ENCODE measurements at regions not wholly inside any gene's neighbourhood (a gene's known extent, or its start where the extent isn't known, plus 50 kb on each side); places are given as distances from the start of the nearest gene placed in this dataset.

DNA sequence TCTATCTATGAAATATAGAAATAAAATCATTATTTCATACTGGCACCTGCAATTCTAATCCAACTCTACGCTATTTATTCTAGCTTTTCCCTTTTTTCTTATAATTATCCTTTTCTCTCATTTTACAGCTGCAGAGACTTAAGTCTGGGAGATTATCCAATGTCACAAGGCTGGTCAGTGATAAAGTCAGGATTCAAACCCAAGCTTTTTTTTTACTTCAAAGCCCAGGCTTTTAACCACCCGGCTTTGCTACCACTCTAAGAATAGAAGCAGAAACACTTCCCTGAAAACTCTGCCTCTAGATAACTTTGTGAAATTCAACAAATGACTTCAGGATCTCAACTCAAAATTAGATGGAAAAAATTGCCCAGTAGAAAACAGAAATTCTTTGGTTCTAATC is 552.5 kb downstream of the IPMK start:
- no peaks in the 10 kb centered on the region for H3K4me1 Mint-ChIP-seq
- H3K9me3 Mint-ChIP-seq, result peaks cover 3% of the 10 kb centered on the region
- no peak for DNase-seq
- H3K27ac Mint-ChIP-seq, result no peak overlapping the region
- no peak overlapping the region for H3K4me3 Mint-ChIP-seq
- no peaks in the 10 kb centered on the region for H3K36me3 Mint-ChIP-seq
- no peaks in the 10 kb centered on the region for H3K27me3 Mint-ChIP-seq

DNA sequence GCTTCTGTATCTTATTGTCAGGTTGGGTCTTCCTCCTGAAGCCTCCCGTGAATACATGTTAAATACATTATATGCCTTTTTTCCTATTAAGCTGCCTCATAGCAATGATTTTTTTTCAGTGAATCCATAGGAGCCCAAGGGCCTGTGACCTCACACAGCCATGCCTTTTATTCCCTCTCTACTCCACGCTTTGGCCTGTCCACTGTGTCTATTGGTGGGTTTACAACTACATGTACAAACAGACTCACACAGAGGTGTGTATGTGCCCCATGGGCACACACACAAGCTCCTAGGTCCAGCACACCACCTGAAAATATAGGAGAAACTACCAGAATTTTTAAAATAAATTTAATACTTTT is 560.4 kb downstream of the IPMK start:
- Mint-ChIP-seq H3K4me3 (no peak overlapping the region), H3K4me1 (no peaks in the 10 kb centered on the region), H3K9me3 (no peaks in the 10 kb centered on the region), H3K27me3 (no peaks in the 10 kb centered on the region), H3K27ac (no peak overlapping the region), H3K36me3 (no peaks in the 10 kb centered on the region)
- DNase-seq, result no peak

DNA sequence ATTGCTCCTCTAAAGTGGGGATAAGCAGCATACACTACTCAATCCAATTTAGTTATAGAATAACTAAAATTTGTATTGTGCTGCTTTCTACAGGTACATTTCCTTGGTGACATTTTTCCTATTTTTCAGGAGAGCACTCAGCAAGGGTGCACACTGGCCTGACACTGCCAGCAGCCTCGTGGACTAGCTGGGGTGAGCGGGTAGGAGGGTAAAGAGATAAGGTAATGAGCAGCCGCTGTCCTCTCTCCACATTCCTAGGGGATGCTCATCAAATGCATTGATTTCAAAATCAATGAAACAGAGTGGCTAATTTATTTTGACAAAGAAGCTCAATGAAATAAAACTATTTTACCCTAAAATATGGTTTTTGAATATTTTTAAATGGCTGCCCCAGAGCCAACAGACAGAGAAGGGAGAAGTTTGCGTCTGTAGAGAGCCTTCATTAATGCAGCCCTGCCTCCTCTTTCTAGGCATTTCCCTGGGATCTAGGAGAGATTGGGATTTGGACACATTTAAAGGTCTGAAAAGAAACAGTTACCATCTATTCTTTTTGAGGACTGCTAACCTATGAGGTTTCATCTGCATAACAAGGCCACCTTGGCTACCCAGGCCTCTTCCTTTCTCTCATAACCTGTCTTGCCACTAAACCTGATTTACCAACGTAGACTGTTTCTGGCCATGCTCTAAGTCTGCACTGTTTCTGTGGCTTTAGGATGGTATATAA is 561.0 kb downstream of the IPMK start:
- Mint-ChIP-seq H3K27ac (no peak overlapping the region), H3K4me3 (no peak overlapping the region), H3K27me3 (no peaks in the 10 kb centered on the region), H3K9me3 (no peaks in the 10 kb centered on the region), H3K4me1 (no peaks in the 10 kb centered on the region), H3K36me3 (no peaks in the 10 kb centered on the region)
- DNase-seq, result no peak

DNA sequence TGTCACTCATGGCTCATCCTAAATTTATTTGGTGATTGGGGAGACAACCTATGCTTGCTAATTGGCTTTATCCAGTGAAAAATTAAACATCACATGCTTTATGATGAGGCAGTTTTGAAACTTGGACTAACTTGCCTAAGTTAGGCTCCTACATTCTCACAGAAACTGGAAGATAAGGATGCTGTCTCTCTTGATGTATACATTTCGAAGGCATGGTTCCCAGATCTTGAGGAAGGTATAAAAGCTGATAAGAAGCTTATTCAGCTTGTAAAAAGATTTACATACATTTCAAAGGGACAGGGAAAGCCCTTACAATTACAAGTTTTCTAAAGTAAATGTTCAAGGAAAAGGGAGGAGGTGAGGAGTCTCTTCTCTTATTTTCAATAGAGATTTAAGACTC is 561.7 kb downstream of the IPMK start:
- Mint-ChIP-seq H3K9me3 (no peaks in the 10 kb centered on the region), H3K4me3 (no peak overlapping the region), H3K27ac (no peak overlapping the region), H3K36me3 (no peaks in the 10 kb centered on the region), H3K4me1 (no peaks in the 10 kb centered on the region), H3K27me3 (no peaks in the 10 kb centered on the region)
- no peak for DNase-seq

DNA sequence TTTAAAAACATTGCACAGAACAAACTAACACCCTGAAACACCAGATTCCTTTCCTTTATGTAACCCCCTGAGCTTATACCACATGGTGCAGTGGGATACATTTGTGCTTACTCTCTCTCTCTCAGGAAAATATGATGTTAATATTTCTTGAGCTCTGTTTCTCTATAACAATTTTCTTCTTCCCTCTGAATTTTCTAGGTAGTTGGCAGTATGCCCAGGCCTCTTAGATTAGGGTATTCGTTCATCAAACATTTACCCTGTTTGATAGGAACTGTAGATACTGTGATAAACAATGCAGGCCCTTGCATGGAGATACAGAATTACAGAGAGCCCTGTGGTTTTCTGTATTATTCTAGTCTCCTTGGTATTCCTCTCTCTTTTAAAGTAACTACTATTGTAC is 567.8 kb downstream of the IPMK start:
- DNase-seq, result no peak
- Mint-ChIP-seq H3K9me3 (no peaks in the 10 kb centered on the region), H3K27ac (no peak overlapping the region), H3K36me3 (no peaks in the 10 kb centered on the region), H3K4me1 (no peaks in the 10 kb centered on the region), H3K4me3 (no peak overlapping the region), H3K27me3 (no peaks in the 10 kb centered on the region)

DNA sequence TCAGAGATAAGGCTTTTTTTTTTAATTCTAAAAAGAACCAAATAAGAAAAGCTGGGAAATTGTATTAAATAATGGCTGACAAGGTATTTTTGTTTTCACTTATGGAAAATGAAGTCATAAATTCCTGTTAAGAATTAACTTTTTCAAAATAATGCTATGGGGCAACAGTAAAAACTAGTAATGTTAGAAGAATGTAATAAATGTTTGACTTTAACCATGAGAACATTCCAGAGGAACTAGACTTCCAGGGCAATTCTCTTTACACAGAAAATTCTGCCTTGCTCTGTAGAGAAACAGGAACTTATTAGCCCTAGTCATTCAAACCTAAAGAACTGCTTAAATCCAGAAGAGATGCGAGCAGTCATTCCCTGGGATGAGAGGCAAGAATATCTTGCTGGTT is 571.1 kb downstream of the IPMK start:
- no peak overlapping the region for H3K4me3 Mint-ChIP-seq
- H3K27ac Mint-ChIP-seq, result no peak overlapping the region
- DNase-seq, result no peak
- H3K36me3 Mint-ChIP-seq, result no peaks in the 10 kb centered on the region
- no peaks in the 10 kb centered on the region for H3K4me1 Mint-ChIP-seq
- H3K9me3 Mint-ChIP-seq, result no peaks in the 10 kb centered on the region
- H3K27me3 Mint-ChIP-seq, result no peaks in the 10 kb centered on the region

DNA sequence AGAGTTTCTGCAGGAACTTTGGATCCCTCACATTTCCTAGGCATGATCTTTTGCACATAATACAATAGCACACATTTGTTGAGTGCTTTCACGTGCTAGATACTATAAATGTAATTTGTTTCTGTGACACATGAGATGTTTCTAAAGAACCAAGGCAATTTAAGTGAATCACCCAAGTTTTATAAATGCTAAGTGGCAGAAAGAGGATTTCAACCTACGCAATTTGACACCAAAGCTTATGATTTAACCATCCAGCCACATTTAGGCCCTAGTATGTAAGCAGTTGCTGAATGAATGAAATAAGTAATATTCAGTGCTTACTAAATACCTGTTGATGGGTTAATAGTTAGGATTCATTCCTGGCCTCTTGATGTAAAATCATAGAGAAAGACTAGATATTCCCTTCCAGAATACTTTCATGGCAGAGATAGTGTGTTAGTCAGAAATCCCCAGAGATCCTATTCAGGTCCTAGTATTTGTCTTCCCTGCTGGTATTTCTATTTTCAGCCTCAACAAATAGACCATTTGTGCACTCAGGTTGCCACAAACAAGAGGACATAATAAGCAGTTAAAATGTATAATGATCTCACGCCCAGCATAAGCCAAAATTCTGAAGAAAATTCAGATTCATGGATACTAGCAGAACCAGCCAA is 572.6 kb downstream of the IPMK start:
- no peak for DNase-seq
- H3K9me3 Mint-ChIP-seq, result no peaks in the 10 kb centered on the region
- H3K27ac Mint-ChIP-seq, result no peak overlapping the region
- no peaks in the 10 kb centered on the region for H3K36me3 Mint-ChIP-seq
- H3K4me3 Mint-ChIP-seq, result no peak overlapping the region
- H3K27me3 Mint-ChIP-seq, result no peaks in the 10 kb centered on the region
- H3K4me1 Mint-ChIP-seq, result no peaks in the 10 kb centered on the region

DNA sequence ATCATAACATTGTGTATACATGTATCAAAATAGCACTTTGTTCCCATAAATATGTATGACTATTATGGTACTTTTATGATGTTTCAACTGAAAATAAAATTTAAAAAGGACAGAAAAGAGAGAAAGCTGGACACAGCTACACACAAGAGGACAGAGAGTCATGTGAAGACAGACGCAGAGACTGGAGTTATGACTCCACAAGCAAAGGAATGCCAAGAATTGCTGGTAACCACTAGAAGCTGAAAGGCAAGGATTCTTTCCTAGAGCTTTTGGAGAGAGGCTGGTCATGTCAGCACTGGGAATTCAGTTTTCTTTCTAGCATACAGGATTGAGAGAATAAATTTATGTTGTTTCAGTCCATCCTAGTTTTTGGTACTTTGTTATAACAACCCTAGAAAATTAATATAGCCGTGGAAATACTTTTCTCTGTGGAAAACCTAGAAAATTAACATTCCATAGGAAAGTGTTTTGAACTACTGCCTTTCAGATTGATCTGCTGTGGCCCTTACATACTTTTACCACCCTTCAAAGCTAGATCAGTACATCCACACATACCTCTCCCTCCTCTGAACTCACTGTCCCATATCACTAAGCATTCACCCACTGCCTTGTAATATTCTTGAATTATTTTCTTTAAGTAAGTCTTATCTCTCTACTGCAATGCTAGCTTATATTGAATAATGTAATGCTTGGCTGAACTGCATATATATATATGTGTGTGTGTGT is 575.3 kb downstream of the IPMK start:
- no peak overlapping the region for H3K27ac Mint-ChIP-seq

DNA sequence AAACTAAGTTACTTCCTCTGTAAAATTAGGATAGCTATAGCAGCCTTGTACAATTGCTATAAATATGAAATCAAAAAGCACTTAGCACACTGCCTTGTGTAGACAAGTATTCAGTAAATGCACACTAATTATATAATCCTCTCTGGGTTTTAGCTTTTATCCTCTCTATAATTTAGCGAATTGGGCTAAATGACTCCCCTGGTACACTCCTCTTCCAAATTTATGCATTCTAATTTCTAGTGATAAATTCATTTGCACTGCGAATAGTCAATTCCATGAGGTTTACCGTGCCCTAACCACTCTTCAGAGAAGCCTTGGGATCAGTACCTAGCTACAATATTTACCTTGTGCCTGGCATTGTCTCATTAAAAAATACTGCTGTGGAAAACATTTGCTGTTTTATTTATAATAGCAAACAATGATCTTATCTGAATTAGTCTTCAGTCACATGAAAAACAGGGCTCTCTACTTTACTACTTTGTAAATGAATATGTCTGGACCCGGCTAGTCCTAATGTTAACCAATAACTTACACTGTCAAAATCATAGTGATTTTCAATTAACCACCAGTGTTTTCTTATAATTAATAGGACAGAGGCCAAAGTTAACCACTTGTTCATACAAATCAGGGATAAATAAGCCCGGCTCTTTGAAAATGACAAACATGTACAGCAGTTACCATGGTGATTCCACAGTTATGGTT is 577.9 kb downstream of the IPMK start:
- H3K4me1 Mint-ChIP-seq, result no peaks in the 10 kb centered on the region
- no peak overlapping the region for H3K27ac Mint-ChIP-seq
- H3K36me3 Mint-ChIP-seq, result no peaks in the 10 kb centered on the region
- H3K9me3 Mint-ChIP-seq, result no peaks in the 10 kb centered on the region
- no peak overlapping the region for H3K4me3 Mint-ChIP-seq
- no peaks in the 10 kb centered on the region for H3K27me3 Mint-ChIP-seq
- DNase-seq, result no peak

More for the DNA sequence above, 575.3 kb downstream of the IPMK start:
- no peaks in the 10 kb centered on the region for H3K27me3 Mint-ChIP-seq
- no peak for DNase-seq
- no peak overlapping the region for H3K4me3 Mint-ChIP-seq
- no peaks in the 10 kb centered on the region for H3K9me3 Mint-ChIP-seq
- H3K4me1 Mint-ChIP-seq, result no peaks in the 10 kb centered on the region
- no peaks in the 10 kb centered on the region for H3K36me3 Mint-ChIP-seq

DNA sequence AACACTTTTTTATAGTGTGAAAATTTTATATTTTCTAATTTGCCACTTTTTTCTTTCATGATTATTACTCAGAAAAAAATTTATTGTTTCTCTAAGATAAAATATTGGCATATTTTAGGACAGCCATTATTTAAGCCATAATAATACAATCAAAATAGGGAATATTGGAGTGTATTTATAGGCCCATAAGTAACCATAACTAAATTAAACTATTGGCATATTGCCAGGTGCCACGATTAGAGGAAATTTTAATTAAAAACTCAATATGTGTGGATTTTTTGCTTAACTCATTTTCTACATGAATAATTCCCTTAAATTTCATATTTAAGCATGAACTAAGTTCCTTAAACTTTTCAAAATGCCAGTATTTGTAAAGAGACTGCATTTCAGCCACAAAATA is 587.8 kb downstream of the IPMK start:
- no peaks in the 10 kb centered on the region for H3K27me3 Mint-ChIP-seq
- no peaks in the 10 kb centered on the region for H3K4me1 Mint-ChIP-seq
- no peak for DNase-seq
- H3K36me3 Mint-ChIP-seq, result no peaks in the 10 kb centered on the region
- peaks cover 3% of the 10 kb centered on the region for H3K9me3 Mint-ChIP-seq
- no peak overlapping the region for H3K27ac Mint-ChIP-seq
- H3K4me3 Mint-ChIP-seq, result no peak overlapping the region

DNA sequence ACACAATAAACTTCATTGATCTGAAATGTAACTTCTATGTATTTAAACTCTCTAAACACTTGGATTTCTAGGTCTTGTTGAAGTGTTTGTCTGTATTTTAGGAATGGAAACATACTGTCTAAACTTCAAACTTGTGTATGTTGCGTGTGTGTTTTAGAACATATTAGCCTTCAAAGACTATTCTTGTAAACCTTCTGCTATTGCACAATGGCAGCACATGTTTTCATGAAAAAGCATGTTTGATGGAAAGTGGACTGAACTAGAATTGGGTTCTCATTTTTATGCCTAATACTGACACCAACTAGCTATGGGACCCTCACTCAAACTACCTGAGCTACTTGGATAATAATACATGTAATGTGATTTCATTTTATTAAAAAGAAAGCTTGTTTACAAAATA is 592.6 kb downstream of the IPMK start:
- Mint-ChIP-seq H3K36me3 (no peaks in the 10 kb centered on the region), H3K4me1 (no peaks in the 10 kb centered on the region), H3K27ac (no peak overlapping the region), H3K4me3 (no peak overlapping the region), H3K9me3 (peaks cover 2% of the 10 kb centered on the region), H3K27me3 (no peaks in the 10 kb centered on the region)
- no peak for DNase-seq

DNA sequence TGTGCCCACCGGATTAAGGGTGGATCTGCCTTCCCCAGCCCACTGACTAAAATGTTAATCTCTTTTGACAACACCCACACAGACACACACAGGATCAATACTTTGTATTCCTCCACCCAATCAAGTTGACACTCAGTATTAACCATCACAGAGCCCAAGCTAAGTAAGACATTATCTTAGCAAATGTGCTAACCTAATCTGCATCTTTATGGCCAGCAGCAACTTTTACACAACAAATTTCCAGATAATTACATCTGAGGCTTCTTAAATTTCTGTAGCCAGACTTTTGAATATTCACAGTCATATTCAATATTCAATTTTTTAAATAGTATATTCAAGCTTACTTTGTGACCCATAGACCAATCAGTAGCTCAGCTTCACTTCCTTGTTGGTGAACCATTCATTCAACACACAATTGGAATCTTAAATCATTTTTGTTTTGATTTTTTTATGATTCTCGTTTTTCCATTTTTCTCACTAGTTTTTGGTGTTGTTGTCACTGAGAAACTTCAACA is 594.2 kb downstream of the IPMK start:
- no peak for DNase-seq
- Mint-ChIP-seq H3K9me3 (no peaks in the 10 kb centered on the region), H3K36me3 (no peaks in the 10 kb centered on the region), H3K4me1 (no peaks in the 10 kb centered on the region), H3K27me3 (no peaks in the 10 kb centered on the region), H3K27ac (no peak overlapping the region), H3K4me3 (no peak overlapping the region)

DNA sequence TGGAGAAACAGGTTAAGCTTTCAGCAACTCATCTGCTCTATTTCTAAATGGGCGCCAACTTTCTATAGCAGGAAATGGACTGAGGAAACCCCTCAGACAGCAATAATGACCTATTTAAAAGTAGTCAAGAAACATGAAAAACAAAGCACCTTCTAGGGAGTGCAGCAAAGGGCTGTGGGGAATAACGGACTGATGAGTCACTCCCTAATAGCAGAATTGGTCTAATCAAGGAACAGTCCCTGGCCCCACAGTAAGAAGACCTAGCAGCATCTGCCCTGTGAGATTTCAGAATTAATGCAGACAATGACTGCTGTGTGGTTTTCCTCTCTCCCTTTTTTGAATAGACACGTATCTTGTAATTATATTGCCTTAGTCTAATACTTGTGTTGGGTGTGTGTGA is 602.9 kb downstream of the IPMK start:
- H3K9me3 Mint-ChIP-seq, result no peaks in the 10 kb centered on the region
- no peak overlapping the region for H3K4me3 Mint-ChIP-seq
- H3K4me1 Mint-ChIP-seq, result no peaks in the 10 kb centered on the region
- no peaks in the 10 kb centered on the region for H3K27me3 Mint-ChIP-seq
- no peak overlapping the region for H3K27ac Mint-ChIP-seq
- no peak for DNase-seq
- H3K36me3 Mint-ChIP-seq, result no peaks in the 10 kb centered on the region

DNA sequence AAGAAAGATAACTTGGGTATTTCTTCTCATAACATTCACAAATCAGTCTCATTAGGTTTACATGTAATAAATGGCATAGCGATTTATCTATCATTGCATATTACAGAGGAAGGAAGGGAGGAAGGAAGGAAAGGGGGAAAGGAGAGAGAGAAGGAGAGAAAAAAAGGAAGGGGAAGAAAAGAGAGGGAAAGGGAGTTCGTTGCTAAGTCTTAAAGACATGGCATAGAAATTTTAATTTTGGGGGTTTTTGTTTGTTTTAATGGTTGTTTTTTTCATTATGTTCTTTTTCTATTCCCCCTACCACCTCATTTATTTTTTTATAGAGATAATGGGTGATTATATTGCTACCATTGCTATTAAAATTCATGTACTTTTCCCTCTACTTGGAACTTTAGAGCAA is 604.3 kb downstream of the IPMK start:
- H3K4me1 Mint-ChIP-seq, result no peaks in the 10 kb centered on the region
- no peak overlapping the region for H3K27ac Mint-ChIP-seq

DNA sequence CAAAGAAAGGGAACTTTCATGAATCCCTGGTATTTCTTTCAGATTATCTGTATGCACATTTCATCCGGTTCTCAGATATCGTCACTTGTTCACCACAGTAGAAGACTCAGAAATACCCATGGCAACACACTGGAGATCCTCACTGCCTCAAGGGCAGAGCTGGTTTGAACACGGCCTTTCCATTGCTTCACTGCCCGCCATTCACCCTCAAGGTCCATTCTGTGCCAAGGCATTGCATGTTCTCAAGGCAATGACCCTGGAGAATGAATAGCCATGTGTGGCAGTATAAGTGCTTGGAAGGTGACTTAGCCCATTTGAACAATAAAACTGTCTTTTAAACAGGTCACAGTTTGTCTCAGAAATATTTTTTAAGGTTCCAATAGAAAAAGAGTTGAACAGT is 606.5 kb downstream of the IPMK start:
- no peak overlapping the region for H3K4me3 Mint-ChIP-seq
- no peaks in the 10 kb centered on the region for H3K9me3 Mint-ChIP-seq
- no peaks in the 10 kb centered on the region for H3K36me3 Mint-ChIP-seq
- H3K4me1 Mint-ChIP-seq, result no peaks in the 10 kb centered on the region
- H3K27me3 Mint-ChIP-seq, result no peaks in the 10 kb centered on the region
- no peak for DNase-seq
- no peak overlapping the region for H3K27ac Mint-ChIP-seq

More for the DNA sequence above, 604.3 kb downstream of the IPMK start:
- no peaks in the 10 kb centered on the region for H3K9me3 Mint-ChIP-seq
- no peak for DNase-seq
- H3K36me3 Mint-ChIP-seq, result no peaks in the 10 kb centered on the region
- H3K4me3 Mint-ChIP-seq, result no peak overlapping the region
- H3K27me3 Mint-ChIP-seq, result no peaks in the 10 kb centered on the region
